ENCODE measurements at regions not wholly inside any gene's neighbourhood (a gene's known extent, or its start where the extent isn't known, plus 50 kb on each side); places are given as distances from the start of the nearest gene placed in this dataset.

DNA sequence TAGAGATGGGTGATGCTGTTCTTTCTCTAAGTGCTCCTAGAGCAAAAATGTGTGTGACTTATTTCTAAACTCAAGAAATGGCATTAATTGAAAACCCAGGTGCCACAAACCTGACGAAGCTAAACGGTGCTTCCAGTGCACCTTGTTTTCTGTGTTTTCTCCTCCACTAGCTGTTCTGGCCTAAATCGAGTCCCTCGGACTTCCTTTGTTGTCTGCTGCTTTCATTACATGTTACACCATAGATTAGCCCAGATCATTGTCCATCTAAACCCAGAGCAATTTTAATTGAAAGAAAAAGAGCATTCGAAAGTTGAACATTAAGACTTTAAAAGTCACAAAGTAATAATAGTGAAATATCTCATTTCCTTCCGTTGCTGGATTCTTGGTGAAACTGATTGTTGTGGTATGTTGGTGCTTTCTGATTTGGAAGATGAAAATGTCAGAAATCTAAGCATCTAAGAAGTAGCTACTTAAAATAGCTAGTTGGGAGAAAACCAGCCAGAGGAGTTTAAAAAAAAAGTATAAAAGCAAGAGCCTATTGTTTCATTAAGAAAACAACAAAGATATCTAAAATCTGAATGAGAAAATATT, 219.6 kb upstream of the G2E3 start:
- TF ChIP-seq, protein P1, sequence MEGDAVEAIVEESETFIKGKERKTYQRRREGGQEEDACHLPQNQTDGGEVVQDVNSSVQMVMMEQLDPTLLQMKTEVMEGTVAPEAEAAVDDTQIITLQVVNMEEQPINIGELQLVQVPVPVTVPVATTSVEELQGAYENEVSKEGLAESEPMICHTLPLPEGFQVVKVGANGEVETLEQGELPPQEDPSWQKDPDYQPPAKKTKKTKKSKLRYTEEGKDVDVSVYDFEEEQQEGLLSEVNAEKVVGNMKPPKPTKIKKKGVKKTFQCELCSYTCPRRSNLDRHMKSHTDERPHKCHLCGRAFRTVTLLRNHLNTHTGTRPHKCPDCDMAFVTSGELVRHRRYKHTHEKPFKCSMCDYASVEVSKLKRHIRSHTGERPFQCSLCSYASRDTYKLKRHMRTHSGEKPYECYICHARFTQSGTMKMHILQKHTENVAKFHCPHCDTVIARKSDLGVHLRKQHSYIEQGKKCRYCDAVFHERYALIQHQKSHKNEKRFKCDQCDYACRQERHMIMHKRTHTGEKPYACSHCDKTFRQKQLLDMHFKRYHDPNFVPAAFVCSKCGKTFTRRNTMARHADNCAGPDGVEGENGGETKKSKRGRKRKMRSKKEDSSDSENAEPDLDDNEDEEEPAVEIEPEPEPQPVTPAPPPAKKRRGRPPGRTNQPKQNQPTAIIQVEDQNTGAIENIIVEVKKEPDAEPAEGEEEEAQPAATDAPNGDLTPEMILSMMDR (IDR thresholded peaks at IDR 0.05; ENCODE audit: low read depth, low read length) = no peak
- no peaks in the 10 kb centered on the region for H3K36me3 ChIP-seq

DNA sequence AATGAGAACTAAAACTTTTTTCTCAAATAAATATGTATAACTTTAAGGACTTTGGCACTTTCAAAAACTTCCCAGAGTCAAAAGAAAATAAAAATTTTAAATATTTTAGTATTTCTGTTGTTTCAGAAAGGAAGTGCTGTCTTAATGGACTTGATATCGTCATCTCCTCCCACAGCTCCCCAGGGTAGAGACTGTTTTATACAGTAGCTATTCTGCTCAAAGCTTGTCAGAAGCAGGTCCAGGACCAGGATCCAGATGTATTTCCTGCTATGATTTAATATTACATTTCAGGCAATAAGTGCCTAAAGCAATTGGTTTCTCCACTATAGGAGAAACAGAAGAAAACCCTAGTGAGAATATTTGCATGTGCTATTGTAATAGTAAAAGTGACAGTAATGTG, 218.5 kb upstream of the G2E3 start:
- no peak for DNase-seq (ENCODE audit: low read depth in 1 of 2, low spot score in 1 of 2)
- TF ChIP-seq, protein P1 (IDR thresholded peaks at IDR 0.05; ENCODE audit: low read depth, low read length) = no peak
- no peaks in the 10 kb centered on the region for H3K9me3 ChIP-seq (ENCODE audit: low read depth)
- H3K4me1 ChIP-seq (ENCODE audit: low read depth) = peaks cover 15% of the 10 kb centered on the region
- H3K4me3 ChIP-seq = no peak overlapping the region
- no peak overlapping the region for H3K27ac ChIP-seq
- no peaks in the 10 kb centered on the region for H3K27me3 ChIP-seq
- H3K36me3 ChIP-seq = no peaks in the 10 kb centered on the region

More for the DNA sequence above, 219.6 kb upstream of the G2E3 start:
- peaks cover 15% of the 10 kb centered on the region for H3K4me1 ChIP-seq (ENCODE audit: low read depth)
- no peaks in the 10 kb centered on the region for H3K27me3 ChIP-seq
- no peak for DNase-seq (ENCODE audit: low read depth in 1 of 2, low spot score in 1 of 2)
- no peak overlapping the region for H3K4me3 ChIP-seq
- H3K27ac ChIP-seq = no peak overlapping the region
- H3K9me3 ChIP-seq (ENCODE audit: low read depth) = no peaks in the 10 kb centered on the region

DNA sequence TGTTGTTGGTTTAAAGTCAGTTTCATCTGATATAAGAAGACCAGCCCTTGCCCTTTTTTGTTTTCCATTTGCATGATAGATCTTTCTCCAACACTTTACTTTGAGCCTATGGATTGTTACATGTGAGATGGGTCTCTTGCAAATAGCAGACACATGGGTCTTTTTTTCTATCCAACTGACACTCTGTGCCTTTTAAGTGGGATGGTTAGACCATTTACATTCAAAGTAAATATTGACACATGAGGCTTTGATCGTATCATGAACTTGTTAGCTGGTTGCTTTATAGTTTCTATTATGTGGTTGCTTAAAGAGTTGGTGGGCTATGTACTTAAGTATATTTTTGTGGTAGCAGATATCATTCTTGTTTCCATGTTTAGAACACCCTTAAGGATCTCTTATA, 213.4 kb upstream of the G2E3 start:
- Histone ChIP-seq H3K27me3 (no peaks in the 10 kb centered on the region), H3K4me3 (no peak overlapping the region), H3K27ac (no peak overlapping the region), H3K9me3 (ENCODE audit: low read depth) (no peaks in the 10 kb centered on the region), H3K4me1 (ENCODE audit: low read depth) (no peaks in the 10 kb centered on the region), H3K36me3 (no peaks in the 10 kb centered on the region)
- TF ChIP-seq, protein P1 (IDR thresholded peaks at IDR 0.05; ENCODE audit: low read depth, low read length) = no peak
- no peak for DNase-seq (ENCODE audit: low read depth in 1 of 2, low spot score in 1 of 2)

DNA sequence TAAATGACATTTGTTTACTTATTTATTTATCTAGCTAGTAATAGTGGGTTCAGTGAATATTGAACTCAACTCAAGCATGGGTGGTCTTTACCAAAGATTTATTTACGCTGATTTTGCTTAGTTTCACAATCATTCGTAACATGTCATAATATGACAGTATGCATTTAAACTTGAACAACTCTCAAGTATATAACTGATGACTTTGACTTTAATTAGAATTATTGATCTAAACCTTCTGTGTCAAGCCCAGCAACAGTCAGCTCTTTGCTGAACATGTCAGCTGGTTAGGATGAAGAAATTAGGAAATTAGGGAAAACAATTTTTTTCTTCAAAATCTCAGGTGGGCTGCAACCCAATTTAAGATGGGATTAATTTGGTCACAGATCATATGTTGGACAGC, 210.5 kb upstream of the G2E3 start:
- no peak for DNase-seq (ENCODE audit: low read depth in 1 of 2, low spot score in 1 of 2)
- Histone ChIP-seq H3K27me3 (no peaks in the 10 kb centered on the region), H3K4me3 (no peak overlapping the region), H3K36me3 (no peaks in the 10 kb centered on the region), H3K4me1 (ENCODE audit: low read depth) (no peaks in the 10 kb centered on the region), H3K27ac (no peak overlapping the region), H3K9me3 (ENCODE audit: low read depth) (no peaks in the 10 kb centered on the region)
- TF ChIP-seq, protein P1 (IDR thresholded peaks at IDR 0.05; ENCODE audit: low read depth, low read length) = no peak

DNA sequence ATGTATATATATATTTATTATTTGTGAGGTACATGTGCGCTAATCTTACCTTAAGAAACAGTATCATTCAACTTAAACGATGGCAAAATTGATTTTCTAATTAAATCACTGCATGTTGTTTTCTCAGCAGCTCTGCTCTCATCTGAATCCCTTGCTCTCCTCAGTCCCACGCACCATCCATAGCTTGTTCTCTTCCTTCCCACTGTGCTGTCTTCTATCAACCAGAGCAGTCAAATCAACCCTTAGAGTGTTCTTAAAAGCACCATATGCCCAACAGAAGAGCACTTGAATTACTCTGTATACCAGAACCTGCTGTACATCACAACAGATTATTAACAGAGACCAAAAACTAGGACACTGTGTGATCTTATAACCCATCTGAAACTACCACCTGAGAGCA, 209.4 kb upstream of the G2E3 start:
- no peak overlapping the region for H3K27ac ChIP-seq
- peak in 1 of 2 donors; percentile 28 for DNase-seq (ENCODE audit: low read depth in 1 of 2, low spot score in 1 of 2)
- no peaks in the 10 kb centered on the region for H3K9me3 ChIP-seq (ENCODE audit: low read depth)
- peaks cover 2% of the 10 kb centered on the region for H3K4me1 ChIP-seq (ENCODE audit: low read depth)
- H3K4me3 ChIP-seq = no peak overlapping the region
- no peaks in the 10 kb centered on the region for H3K27me3 ChIP-seq
- H3K36me3 ChIP-seq = no peaks in the 10 kb centered on the region
- TF ChIP-seq, protein P1 (IDR thresholded peaks at IDR 0.05; ENCODE audit: low read depth, low read length) = no peak
